ENCODE measurements at regions not wholly inside any gene's neighbourhood (a gene's known extent, or its start where the extent isn't known, plus 50 kb on each side); places are given as distances from the start of the nearest gene placed in this dataset.
A peak's percentile ranks its signal among the peaks of the same experiment; 100 is the strongest.

GRCh38 chr18:29234751-29235150 lies 1057.8 kb upstream of the CDH2 start:
- Histone ChIP-seq H3K27ac (ENCODE audit: low read length) (no peak overlapping the region), H3K9me3 (ENCODE audit: insufficient read depth, low read length, severe bottlenecking) (peaks cover 14% of the 10 kb centered on the region), H3K4me1 (ENCODE audit: insufficient read depth, low read length) (no peaks in the 10 kb centered on the region), H3K4me2 (ENCODE audit: insufficient read depth, low read length) (no peak overlapping the region), H3K4me3 (ENCODE audit: low read depth in 1 of 2, low read length in 2 of 2) (no peak overlapping the region), H3K79me2 (ENCODE audit: insufficient read depth, low read length) (no peaks in the 10 kb centered on the region), H2AFZ (ENCODE audit: low read depth, low read length) (peak overlapping the region; percentile 25; the same call in 1 of the 2 replicates), H4K20me1 (ENCODE audit: insufficient read depth, low read length) (no peaks in the 10 kb centered on the region), H3K36me3 (ENCODE audit: insufficient read depth, low read length) (no peaks in the 10 kb centered on the region), H3K27me3 (ENCODE audit: insufficient read depth, low read length, poor library complexity) (no peaks in the 10 kb centered on the region), H3K9ac (ENCODE audit: low read depth, low read length) (no peak overlapping the region)
- DNase-seq (no peak), ATAC-seq (ENCODE audit: insufficient read depth, low read depth) (no peak)
- no peak for TF ChIP-seq EZH2 (IDR thresholded peaks at IDR 0.05; ENCODE audit: borderline replicate concordance, low read depth, low read length, severe bottlenecking)
- TF ChIP-seq, protein P1, sequence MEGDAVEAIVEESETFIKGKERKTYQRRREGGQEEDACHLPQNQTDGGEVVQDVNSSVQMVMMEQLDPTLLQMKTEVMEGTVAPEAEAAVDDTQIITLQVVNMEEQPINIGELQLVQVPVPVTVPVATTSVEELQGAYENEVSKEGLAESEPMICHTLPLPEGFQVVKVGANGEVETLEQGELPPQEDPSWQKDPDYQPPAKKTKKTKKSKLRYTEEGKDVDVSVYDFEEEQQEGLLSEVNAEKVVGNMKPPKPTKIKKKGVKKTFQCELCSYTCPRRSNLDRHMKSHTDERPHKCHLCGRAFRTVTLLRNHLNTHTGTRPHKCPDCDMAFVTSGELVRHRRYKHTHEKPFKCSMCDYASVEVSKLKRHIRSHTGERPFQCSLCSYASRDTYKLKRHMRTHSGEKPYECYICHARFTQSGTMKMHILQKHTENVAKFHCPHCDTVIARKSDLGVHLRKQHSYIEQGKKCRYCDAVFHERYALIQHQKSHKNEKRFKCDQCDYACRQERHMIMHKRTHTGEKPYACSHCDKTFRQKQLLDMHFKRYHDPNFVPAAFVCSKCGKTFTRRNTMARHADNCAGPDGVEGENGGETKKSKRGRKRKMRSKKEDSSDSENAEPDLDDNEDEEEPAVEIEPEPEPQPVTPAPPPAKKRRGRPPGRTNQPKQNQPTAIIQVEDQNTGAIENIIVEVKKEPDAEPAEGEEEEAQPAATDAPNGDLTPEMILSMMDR (IDR thresholded peaks at IDR 0.05; ENCODE audit: borderline replicate concordance, extremely low read depth, low read length, poor library complexity, severe bottlenecking) = no peak

GRCh38 chr18:29226213-29226612 lies 1049.3 kb upstream of the CDH2 start:
- Histone ChIP-seq H3K4me2 (ENCODE audit: insufficient read depth, low read length) (no peak overlapping the region), H3K9me3 (ENCODE audit: insufficient read depth, low read length, severe bottlenecking) (peaks cover 5% of the 10 kb centered on the region), H3K27me3 (ENCODE audit: insufficient read depth, low read length, poor library complexity) (no peaks in the 10 kb centered on the region), H3K4me3 (ENCODE audit: low read depth in 1 of 2, low read length in 2 of 2) (no peak overlapping the region), H3K36me3 (ENCODE audit: insufficient read depth, low read length) (no peaks in the 10 kb centered on the region), H3K4me1 (ENCODE audit: insufficient read depth, low read length) (no peaks in the 10 kb centered on the region), H4K20me1 (ENCODE audit: insufficient read depth, low read length) (no peaks in the 10 kb centered on the region), H2AFZ (ENCODE audit: low read depth, low read length) (no peak overlapping the region), H3K9ac (ENCODE audit: low read depth, low read length) (no peak overlapping the region), H3K27ac (ENCODE audit: low read length) (no peak overlapping the region), H3K79me2 (ENCODE audit: insufficient read depth, low read length) (no peaks in the 10 kb centered on the region)
- DNase-seq (no peak), ATAC-seq (ENCODE audit: insufficient read depth, low read depth) (no peak)
- TF ChIP-seq, protein P1 (IDR thresholded peaks at IDR 0.05; ENCODE audit: borderline replicate concordance, extremely low read depth, low read length, poor library complexity, severe bottlenecking) = no peak
- TF ChIP-seq EZH2 (IDR thresholded peaks at IDR 0.05; ENCODE audit: borderline replicate concordance, low read depth, low read length, severe bottlenecking) = no peak

- H3K4me2 ChIP-seq (ENCODE audit: insufficient read depth, low read length) = no peak overlapping the region
- no peak overlapping the region for H2AFZ ChIP-seq (ENCODE audit: low read depth, low read length)
- no peaks in the 10 kb centered on the region for H3K36me3 ChIP-seq (ENCODE audit: insufficient read depth, low read length)
- no peak overlapping the region for H3K27ac ChIP-seq (ENCODE audit: low read length)
- H3K79me2 ChIP-seq (ENCODE audit: insufficient read depth, low read length) = no peaks in the 10 kb centered on the region
- no peak overlapping the region for H3K9ac ChIP-seq (ENCODE audit: low read depth, low read length)
- TF ChIP-seq, protein P1 (IDR thresholded peaks at IDR 0.05; ENCODE audit: borderline replicate concordance, extremely low read depth, low read length, poor library complexity, severe bottlenecking) = no peak
- no peak for TF ChIP-seq EZH2 (IDR thresholded peaks at IDR 0.05; ENCODE audit: borderline replicate concordance, low read depth, low read length, severe bottlenecking)
- H3K4me1 ChIP-seq (ENCODE audit: insufficient read depth, low read length) = no peaks in the 10 kb centered on the region
- H3K4me3 ChIP-seq (ENCODE audit: low read depth in 1 of 2, low read length in 2 of 2) = no peak overlapping the region
- no peaks in the 10 kb centered on the region for H4K20me1 ChIP-seq (ENCODE audit: insufficient read depth, low read length)
- no peaks in the 10 kb centered on the region for H3K27me3 ChIP-seq (ENCODE audit: insufficient read depth, low read length, poor library complexity)
- ATAC-seq (ENCODE audit: insufficient read depth, low read depth) (peak; percentile 49; the same call in 1 of the 3 replicates), DNase-seq (no peak)
- H3K9me3 ChIP-seq (ENCODE audit: insufficient read depth, low read length, severe bottlenecking) = no peaks in the 10 kb centered on the region
Observed at GRCh38 chr18:29225351-29225750, 1048.4 kb upstream of the CDH2 start.

DNA sequence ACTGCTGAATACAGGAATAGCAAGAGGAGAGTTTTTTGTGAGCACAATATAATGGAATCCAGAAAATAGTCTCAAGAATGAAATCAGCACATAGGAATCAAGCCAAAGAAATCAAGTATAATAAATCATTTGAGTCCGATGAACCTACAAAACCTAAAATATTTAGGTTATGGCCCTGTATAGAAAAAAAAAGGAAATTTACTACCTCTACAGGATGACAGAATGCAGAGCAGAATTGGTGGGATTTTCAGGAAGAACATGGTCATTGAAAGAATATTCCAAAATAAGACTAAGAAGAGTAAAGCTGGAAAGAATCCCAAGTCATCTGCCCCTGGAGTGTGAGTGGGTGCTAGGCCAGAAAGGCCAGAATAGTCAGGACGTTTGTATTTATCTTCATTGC lies 1041.2 kb upstream of the CDH2 start:
- TF ChIP-seq, protein P1 (IDR thresholded peaks at IDR 0.05; ENCODE audit: borderline replicate concordance, extremely low read depth, low read length, poor library complexity, severe bottlenecking) = no peak
- TF ChIP-seq EZH2 (IDR thresholded peaks at IDR 0.05; ENCODE audit: borderline replicate concordance, low read depth, low read length, severe bottlenecking) = no peak
- H2AFZ ChIP-seq (ENCODE audit: low read depth, low read length) = no peak overlapping the region
- DNase-seq = no peak
- no peaks in the 10 kb centered on the region for H3K79me2 ChIP-seq (ENCODE audit: insufficient read depth, low read length)
- H3K27ac ChIP-seq (ENCODE audit: low read length) = no peak overlapping the region
- no peaks in the 10 kb centered on the region for H3K27me3 ChIP-seq (ENCODE audit: insufficient read depth, low read length, poor library complexity)
- H3K4me3 ChIP-seq (ENCODE audit: low read depth in 1 of 2, low read length in 2 of 2) = no peak overlapping the region
- H3K9ac ChIP-seq (ENCODE audit: low read depth, low read length) = no peak overlapping the region
- H3K36me3 ChIP-seq (ENCODE audit: insufficient read depth, low read length) = no peaks in the 10 kb centered on the region
- H3K4me1 ChIP-seq (ENCODE audit: insufficient read depth, low read length) = no peaks in the 10 kb centered on the region
- ATAC-seq (ENCODE audit: insufficient read depth, low read depth) = no peak
- H3K9me3 ChIP-seq (ENCODE audit: insufficient read depth, low read length, severe bottlenecking) = no peaks in the 10 kb centered on the region
- no peaks in the 10 kb centered on the region for H4K20me1 ChIP-seq (ENCODE audit: insufficient read depth, low read length)
- H3K4me2 ChIP-seq (ENCODE audit: insufficient read depth, low read length) = no peak overlapping the region
